ENCODE measurements at regions not wholly inside any gene's neighbourhood (a gene's known extent, or its start where the extent isn't known, plus 50 kb on each side); places are given as distances from the start of the nearest gene placed in this dataset.

GRCh38 chr2:5509362-5509761, 182.8 kb upstream of the SOX11 start:
- H3K9me3 ChIP-seq (ENCODE audit: control insufficient read depth in 2 of 2, low read length in 2 of 2), result peaks cover 9 to 11% of the 10 kb centered on the region in 2 donors
- H3K27ac ChIP-seq (ENCODE audit: low read depth in 2 of 2, low read length in 2 of 2), result no peak overlapping the region
- no peaks in the 10 kb centered on the region for H3K4me1 ChIP-seq (ENCODE audit: control insufficient read depth in 2 of 2, insufficient read depth in 2 of 2, low read length in 2 of 2)
- H3K4me3 ChIP-seq (ENCODE audit: low read length in 2 of 2), result no peak overlapping the region
- no peak overlapping the region for H3K9ac ChIP-seq (ENCODE audit: low read depth in 1 of 2, low read length in 2 of 2)
- no peaks in the 10 kb centered on the region for H3K27me3 ChIP-seq (ENCODE audit: control insufficient read depth in 2 of 2, insufficient read depth in 2 of 2, low read length in 2 of 2)
- no peaks in the 10 kb centered on the region for H3K36me3 ChIP-seq (ENCODE audit: control insufficient read depth in 2 of 2, insufficient read depth in 2 of 2, low read length in 2 of 2)

GRCh38 chr2:5510082-5510481, 182.1 kb upstream of the SOX11 start:
- Histone ChIP-seq H3K27me3 (ENCODE audit: control insufficient read depth in 2 of 2, insufficient read depth in 2 of 2, low read length in 2 of 2) (no peaks in the 10 kb centered on the region), H3K4me3 (ENCODE audit: low read length in 2 of 2) (no peak overlapping the region), H3K36me3 (ENCODE audit: control insufficient read depth in 2 of 2, insufficient read depth in 2 of 2, low read length in 2 of 2) (no peaks in the 10 kb centered on the region), H3K9ac (ENCODE audit: low read depth in 1 of 2, low read length in 2 of 2) (no peak overlapping the region), H3K27ac (ENCODE audit: low read depth in 2 of 2, low read length in 2 of 2) (no peak overlapping the region), H3K4me1 (ENCODE audit: control insufficient read depth in 2 of 2, insufficient read depth in 2 of 2, low read length in 2 of 2) (no peaks in the 10 kb centered on the region), H3K9me3 (ENCODE audit: control insufficient read depth in 2 of 2, low read length in 2 of 2) (peaks cover 9 to 11% of the 10 kb centered on the region in 2 donors)

GRCh38 chr2:5515693-5516092, 176.5 kb upstream of the SOX11 start:
- Histone ChIP-seq H3K9me3 (ENCODE audit: control insufficient read depth in 2 of 2, low read length in 2 of 2) (peaks cover 0 to 3% of the 10 kb centered on the region in 2 donors), H3K4me1 (ENCODE audit: control insufficient read depth in 2 of 2, insufficient read depth in 2 of 2, low read length in 2 of 2) (no peaks in the 10 kb centered on the region), H3K4me3 (ENCODE audit: low read length in 2 of 2) (no peak overlapping the region), H3K27ac (ENCODE audit: low read depth in 2 of 2, low read length in 2 of 2) (no peak overlapping the region), H3K9ac (ENCODE audit: low read depth in 1 of 2, low read length in 2 of 2) (no peak overlapping the region), H3K36me3 (ENCODE audit: control insufficient read depth in 2 of 2, insufficient read depth in 2 of 2, low read length in 2 of 2) (no peaks in the 10 kb centered on the region), H3K27me3 (ENCODE audit: control insufficient read depth in 2 of 2, insufficient read depth in 2 of 2, low read length in 2 of 2) (no peaks in the 10 kb centered on the region)

GRCh38 chr2:5519286-5519685, 172.9 kb upstream of the SOX11 start:
- no peak overlapping the region for H3K27ac ChIP-seq (ENCODE audit: low read depth in 2 of 2, low read length in 2 of 2)
- no peaks in the 10 kb centered on the region for H3K36me3 ChIP-seq (ENCODE audit: control insufficient read depth in 2 of 2, insufficient read depth in 2 of 2, low read length in 2 of 2)
- H3K9me3 ChIP-seq (ENCODE audit: control insufficient read depth in 2 of 2, low read length in 2 of 2), result no peaks in the 10 kb centered on the region
- H3K27me3 ChIP-seq (ENCODE audit: control insufficient read depth in 2 of 2, insufficient read depth in 2 of 2, low read length in 2 of 2), result no peaks in the 10 kb centered on the region
- H3K4me1 ChIP-seq (ENCODE audit: control insufficient read depth in 2 of 2, insufficient read depth in 2 of 2, low read length in 2 of 2), result no peaks in the 10 kb centered on the region
- H3K9ac ChIP-seq (ENCODE audit: low read depth in 1 of 2, low read length in 2 of 2), result no peak overlapping the region
- no peak overlapping the region for H3K4me3 ChIP-seq (ENCODE audit: low read length in 2 of 2)

DNA sequence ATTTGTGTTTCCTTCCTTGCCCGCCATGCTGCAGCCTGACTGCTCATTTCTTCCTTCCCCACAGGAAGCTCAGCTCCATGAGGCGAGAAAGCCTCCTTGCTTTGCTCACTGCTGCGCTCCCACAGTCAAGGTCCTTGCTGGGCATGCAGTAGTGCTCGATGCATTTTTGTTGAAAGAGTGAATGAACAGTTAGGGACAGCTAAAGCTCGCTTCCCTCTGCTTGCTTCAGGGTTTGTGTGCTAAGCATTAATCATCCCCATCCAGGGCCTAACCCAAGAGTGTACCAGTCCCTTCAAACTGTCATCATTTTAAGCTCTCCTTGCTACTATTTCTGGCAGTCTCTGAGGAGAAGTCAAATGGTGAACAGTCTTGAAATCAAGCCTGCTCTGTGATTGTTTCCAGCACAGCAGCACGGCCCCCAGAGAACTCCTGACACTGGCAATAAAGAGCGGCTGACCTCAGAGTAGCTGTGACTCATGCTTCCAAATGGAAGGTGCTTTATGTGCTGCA, 171.7 kb upstream of the SOX11 start:
- H3K27me3 ChIP-seq (ENCODE audit: control insufficient read depth in 2 of 2, insufficient read depth in 2 of 2, low read length in 2 of 2), result no peaks in the 10 kb centered on the region
- H3K9ac ChIP-seq (ENCODE audit: low read depth in 1 of 2, low read length in 2 of 2), result no peak overlapping the region
- no peaks in the 10 kb centered on the region for H3K36me3 ChIP-seq (ENCODE audit: control insufficient read depth in 2 of 2, insufficient read depth in 2 of 2, low read length in 2 of 2)
- no peaks in the 10 kb centered on the region for H3K9me3 ChIP-seq (ENCODE audit: control insufficient read depth in 2 of 2, low read length in 2 of 2)
- H3K4me1 ChIP-seq (ENCODE audit: control insufficient read depth in 2 of 2, insufficient read depth in 2 of 2, low read length in 2 of 2), result no peaks in the 10 kb centered on the region
- no peak overlapping the region for H3K27ac ChIP-seq (ENCODE audit: low read depth in 2 of 2, low read length in 2 of 2)
- no peak overlapping the region for H3K4me3 ChIP-seq (ENCODE audit: low read length in 2 of 2)

- Histone ChIP-seq H3K4me1 (ENCODE audit: control insufficient read depth in 2 of 2, insufficient read depth in 2 of 2, low read length in 2 of 2) (no peaks in the 10 kb centered on the region), H3K27ac (ENCODE audit: low read depth in 2 of 2, low read length in 2 of 2) (no peak overlapping the region), H3K36me3 (ENCODE audit: control insufficient read depth in 2 of 2, insufficient read depth in 2 of 2, low read length in 2 of 2) (no peaks in the 10 kb centered on the region), H3K4me3 (ENCODE audit: low read length in 2 of 2) (no peak overlapping the region), H3K27me3 (ENCODE audit: control insufficient read depth in 2 of 2, insufficient read depth in 2 of 2, low read length in 2 of 2) (no peaks in the 10 kb centered on the region), H3K9me3 (ENCODE audit: control insufficient read depth in 2 of 2, low read length in 2 of 2) (no peaks in the 10 kb centered on the region), H3K9ac (ENCODE audit: low read depth in 1 of 2, low read length in 2 of 2) (no peak overlapping the region)
These were observed 170.7 kb upstream of the SOX11 start for GRCh38 chr2:5521461-5521860.

DNA sequence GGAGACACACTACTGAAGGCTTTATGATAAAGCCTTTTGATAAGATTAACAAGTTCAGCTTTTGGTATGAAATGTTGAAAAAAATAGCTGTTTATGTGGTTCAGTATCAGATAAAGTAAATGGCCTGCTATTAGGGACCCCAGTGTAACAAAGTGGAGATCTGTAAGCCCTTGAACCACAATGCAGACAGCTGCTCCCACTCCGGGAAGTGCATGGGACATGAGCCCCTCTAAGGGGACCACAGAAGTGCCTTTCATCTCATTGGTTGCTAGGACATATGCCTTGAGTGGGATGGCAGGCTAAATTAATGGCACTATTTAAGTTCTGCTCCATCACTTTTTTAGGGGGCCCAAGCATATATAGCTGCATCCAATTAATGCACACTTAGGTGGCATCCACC, 167.6 kb upstream of the SOX11 start:
- Histone ChIP-seq H3K9ac (ENCODE audit: low read depth in 1 of 2, low read length in 2 of 2) (no peak overlapping the region), H3K27me3 (ENCODE audit: control insufficient read depth in 2 of 2, insufficient read depth in 2 of 2, low read length in 2 of 2) (no peaks in the 10 kb centered on the region), H3K27ac (ENCODE audit: low read depth in 2 of 2, low read length in 2 of 2) (no peak overlapping the region), H3K9me3 (ENCODE audit: control insufficient read depth in 2 of 2, low read length in 2 of 2) (no peaks in the 10 kb centered on the region), H3K4me1 (ENCODE audit: control insufficient read depth in 2 of 2, insufficient read depth in 2 of 2, low read length in 2 of 2) (no peaks in the 10 kb centered on the region), H3K4me3 (ENCODE audit: low read length in 2 of 2) (no peak overlapping the region), H3K36me3 (ENCODE audit: control insufficient read depth in 2 of 2, insufficient read depth in 2 of 2, low read length in 2 of 2) (no peaks in the 10 kb centered on the region)

DNA sequence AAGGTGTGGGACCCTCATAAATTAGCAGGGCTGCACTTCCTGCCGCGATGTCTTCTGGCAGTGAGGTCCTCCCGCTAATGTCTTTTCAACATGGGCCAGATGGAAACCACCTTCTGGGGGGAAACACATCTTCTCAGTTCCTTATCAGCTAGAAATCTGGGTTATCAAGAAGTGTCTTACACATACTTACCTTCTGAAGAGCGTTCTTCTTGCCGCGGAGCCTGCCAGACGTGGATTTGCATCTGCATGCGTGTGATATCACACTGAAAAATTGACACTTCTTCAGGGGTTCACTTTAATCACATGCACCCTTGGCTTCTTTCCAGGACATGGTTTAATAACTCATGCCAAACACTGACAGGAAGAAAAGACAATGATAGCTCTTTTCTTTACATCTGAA, 163.5 kb upstream of the SOX11 start:
- no peaks in the 10 kb centered on the region for H3K4me1 ChIP-seq (ENCODE audit: control insufficient read depth in 2 of 2, insufficient read depth in 2 of 2, low read length in 2 of 2)
- H3K27me3 ChIP-seq (ENCODE audit: control insufficient read depth in 2 of 2, insufficient read depth in 2 of 2, low read length in 2 of 2), result no peaks in the 10 kb centered on the region
- H3K9ac ChIP-seq (ENCODE audit: low read depth in 1 of 2, low read length in 2 of 2), result no peak overlapping the region
- no peaks in the 10 kb centered on the region for H3K9me3 ChIP-seq (ENCODE audit: control insufficient read depth in 2 of 2, low read length in 2 of 2)
- no peak overlapping the region for H3K27ac ChIP-seq (ENCODE audit: low read depth in 2 of 2, low read length in 2 of 2)
- H3K4me3 ChIP-seq (ENCODE audit: low read length in 2 of 2), result no peak overlapping the region
- no peaks in the 10 kb centered on the region for H3K36me3 ChIP-seq (ENCODE audit: control insufficient read depth in 2 of 2, insufficient read depth in 2 of 2, low read length in 2 of 2)

GRCh38 chr2:5530011-5530696, 162.0 kb upstream of the SOX11 start:
- Histone ChIP-seq H3K4me1 (ENCODE audit: control insufficient read depth in 2 of 2, insufficient read depth in 2 of 2, low read length in 2 of 2) (no peaks in the 10 kb centered on the region), H3K4me3 (ENCODE audit: low read length in 2 of 2) (no peak overlapping the region), H3K27me3 (ENCODE audit: control insufficient read depth in 2 of 2, insufficient read depth in 2 of 2, low read length in 2 of 2) (no peaks in the 10 kb centered on the region), H3K9me3 (ENCODE audit: control insufficient read depth in 2 of 2, low read length in 2 of 2) (no peaks in the 10 kb centered on the region), H3K36me3 (ENCODE audit: control insufficient read depth in 2 of 2, insufficient read depth in 2 of 2, low read length in 2 of 2) (no peaks in the 10 kb centered on the region), H3K9ac (ENCODE audit: low read depth in 1 of 2, low read length in 2 of 2) (no peak overlapping the region), H3K27ac (ENCODE audit: low read depth in 2 of 2, low read length in 2 of 2) (no peak overlapping the region)

GRCh38 chr2:5535301-5535700, 156.9 kb upstream of the SOX11 start:
- no peak overlapping the region for H3K9ac ChIP-seq (ENCODE audit: low read depth in 1 of 2, low read length in 2 of 2)
- H3K4me1 ChIP-seq (ENCODE audit: control insufficient read depth in 2 of 2, insufficient read depth in 2 of 2, low read length in 2 of 2), result no peaks in the 10 kb centered on the region
- no peak overlapping the region for H3K27ac ChIP-seq (ENCODE audit: low read depth in 2 of 2, low read length in 2 of 2)
- H3K27me3 ChIP-seq (ENCODE audit: control insufficient read depth in 2 of 2, insufficient read depth in 2 of 2, low read length in 2 of 2), result no peaks in the 10 kb centered on the region
- no peak overlapping the region for H3K4me3 ChIP-seq (ENCODE audit: low read length in 2 of 2)
- H3K36me3 ChIP-seq (ENCODE audit: control insufficient read depth in 2 of 2, insufficient read depth in 2 of 2, low read length in 2 of 2), result no peaks in the 10 kb centered on the region
- no peaks in the 10 kb centered on the region for H3K9me3 ChIP-seq (ENCODE audit: control insufficient read depth in 2 of 2, low read length in 2 of 2)
